Karpas-422 (cell line): ENCODE measurements at regions not wholly inside any gene's neighbourhood (a gene's known extent, or its start where the extent isn't known, plus 50 kb on each side); places are given as distances from the start of the nearest gene placed in this dataset.

Experiments used
- DNase-seq: peaks from one replicate; pipeline ENCODE4 v3.0.0-alpha.2; 2015
- H2AFZ ChIP-seq: fragments of 200-600 bp; sonication (generic); 2 replicates; pipeline ENCODE4 v1.6.1; 2014; ENCODE audit warnings: antibody characterized with exemption, low read length, mixed read lengths
- H3K27ac ChIP-seq: fragments of 200-600 bp; sonication (generic); 2 replicates; pipeline ENCODE4 v1.5.1; 2014; ENCODE audit warnings: mild to moderate bottlenecking, low read length, moderate library complexity
- H3K27me3 ChIP-seq: fragments of 200-600 bp; sonication (generic); 2 replicates; pipeline ENCODE4 v1.6.1; 2014; ENCODE audit warnings: low read length, mixed read lengths
- H3K36me3 ChIP-seq: fragments of 200-600 bp; sonication (generic); 2 replicates; pipeline ENCODE4 v1.6.1; 2014; ENCODE audit warnings: low read length, mixed read lengths; ENCODE audit not compliant: insufficient read depth
- H3K4me1 ChIP-seq: fragments of 200-600 bp; sonication (generic); 2 replicates; pipeline ENCODE4 v1.6.1; 2014; ENCODE audit warnings: mild to moderate bottlenecking, low read length, mixed read lengths
- H3K4me2 ChIP-seq: fragments of 200-600 bp; sonication (generic); 2 replicates; pipeline ENCODE4 v1.6.1; 2014; ENCODE audit warnings: low read length, low read depth, mild to moderate bottlenecking; ENCODE audit not compliant: poor library complexity, severe bottlenecking
- H3K4me3 ChIP-seq: fragments of 200-600 bp; sonication (generic); 2 replicates; pipeline ENCODE4 v1.5.1; 2014; ENCODE audit warnings: mild to moderate bottlenecking, antibody characterized with exemption, low read length, mixed read lengths
- H3K79me2 ChIP-seq: fragments of 200-600 bp; sonication (generic); 2 replicates; pipeline ENCODE4 v1.6.1; 2014; ENCODE audit warnings: mild to moderate bottlenecking, low read length, mixed read lengths
- H3K9ac ChIP-seq: fragments of 200-600 bp; sonication (generic); 2 replicates; pipeline ENCODE4 v1.6.0; 2014; ENCODE audit warnings: low read length
- H3K9me2 ChIP-seq: fragments of 200-600 bp; sonication (generic), shearing (Covaris generic); replicated peaks from 2 replicates; pipeline ENCODE4 v1.6.0; 2014; ENCODE audit warnings: mild to moderate bottlenecking, low read length, moderate library complexity; ENCODE audit not compliant: insufficient read depth
- H3K9me3 ChIP-seq: fragments of 300-700, 200-600 bp; sonication (generic); 2 replicates; pipeline ENCODE4 v1.6.1; 2014; ENCODE audit warnings: low read length, mixed read lengths
- H4K20me1 ChIP-seq: fragments of 200-600 bp; sonication (generic); 2 replicates; pipeline ENCODE4 v1.6.1; 2014; ENCODE audit warnings: mild to moderate bottlenecking, antibody characterized with exemption, low read length, low read depth; ENCODE audit not compliant: insufficient read depth

DNA sequence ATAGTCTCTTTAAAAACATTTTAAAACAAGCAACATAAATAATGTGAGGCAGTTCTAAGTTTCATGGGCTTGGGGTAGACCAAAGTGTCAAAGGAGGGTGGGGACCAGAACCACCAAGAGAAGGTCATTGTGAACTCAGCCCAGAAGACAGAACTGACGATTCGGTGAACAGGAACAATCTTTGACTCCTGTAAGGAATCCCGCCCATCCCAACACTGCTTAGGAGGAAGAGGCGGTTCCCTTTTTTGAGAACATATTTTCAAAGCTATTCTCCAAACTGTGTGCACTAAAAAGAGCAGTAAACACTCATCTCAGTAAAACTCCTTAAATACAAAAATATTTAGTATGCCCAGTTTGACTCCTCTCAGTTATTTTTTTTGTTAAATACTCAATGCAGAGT, 176.5 kb upstream of the TLE4 start:
- Histone ChIP-seq H3K27ac (no peak overlapping the region), H3K4me3 (no peak overlapping the region), H3K9ac (no peak overlapping the region), H4K20me1 (no peaks in the 10 kb centered on the region), H2AFZ (no peak overlapping the region), H3K9me3 (no peaks in the 10 kb centered on the region), H3K27me3 (no peaks in the 10 kb centered on the region), H3K4me2 (no peak overlapping the region), H3K36me3 (no peaks in the 10 kb centered on the region), H3K79me2 (no peaks in the 10 kb centered on the region), H3K4me1 (no peaks in the 10 kb centered on the region), H3K9me2 (peaks cover 4% of the 10 kb centered on the region; the same call in 1 of the 2 replicates)
- no peak for DNase-seq

DNA sequence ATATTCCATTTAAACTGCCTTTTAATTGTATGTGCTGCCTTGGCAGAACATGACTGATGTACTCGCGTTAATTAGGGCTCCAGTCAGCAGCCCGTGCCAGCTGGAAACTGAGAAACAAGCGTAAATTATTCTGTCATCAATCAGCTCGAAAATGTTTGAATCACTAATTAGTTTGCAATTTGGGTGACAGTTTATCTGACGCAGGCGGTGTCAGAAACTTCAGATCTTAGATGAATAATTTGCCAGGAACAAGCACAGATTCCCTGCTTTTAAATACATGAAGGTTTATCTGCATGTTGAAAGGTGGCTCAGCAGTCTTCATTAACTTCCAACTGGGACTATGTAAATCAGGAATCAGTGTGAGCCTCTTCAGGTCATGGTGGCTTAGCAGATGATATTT, 176.0 kb upstream of the TLE4 start:
- Histone ChIP-seq H3K4me1 (no peaks in the 10 kb centered on the region), H3K27ac (no peak overlapping the region), H2AFZ (no peak overlapping the region), H3K36me3 (no peaks in the 10 kb centered on the region), H3K79me2 (no peaks in the 10 kb centered on the region), H3K9ac (no peak overlapping the region), H3K27me3 (no peaks in the 10 kb centered on the region), H3K4me3 (no peak overlapping the region), H3K4me2 (no peak overlapping the region), H3K9me2 (peaks cover 4% of the 10 kb centered on the region; the same call in 1 of the 2 replicates), H4K20me1 (no peaks in the 10 kb centered on the region), H3K9me3 (no peaks in the 10 kb centered on the region)
- DNase-seq, result no peak

DNA sequence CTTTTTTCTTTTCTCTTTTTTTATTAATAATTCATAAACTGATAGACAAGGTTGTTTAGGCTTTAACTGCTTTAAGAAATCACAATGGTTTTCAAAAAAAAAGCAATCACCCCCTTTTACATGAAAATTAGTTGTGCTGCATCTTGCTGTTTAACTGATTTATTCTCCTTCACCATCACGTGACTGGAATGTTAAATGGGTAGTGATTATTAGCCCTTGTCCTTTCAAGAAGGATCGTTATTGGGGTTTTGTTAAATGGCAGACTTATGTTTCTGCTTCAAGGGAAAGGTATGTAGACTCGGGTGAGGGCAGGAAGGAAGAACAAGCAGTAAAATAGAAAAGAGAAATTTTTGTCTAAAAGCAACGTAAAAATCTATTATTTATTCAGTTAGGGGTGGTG, 175.6 kb upstream of the TLE4 start:
- Histone ChIP-seq H3K9ac (no peak overlapping the region), H3K27ac (no peak overlapping the region), H3K9me3 (no peaks in the 10 kb centered on the region), H2AFZ (no peak overlapping the region), H3K4me3 (no peak overlapping the region), H3K27me3 (no peaks in the 10 kb centered on the region), H4K20me1 (no peaks in the 10 kb centered on the region), H3K36me3 (no peaks in the 10 kb centered on the region), H3K4me2 (no peak overlapping the region), H3K4me1 (no peaks in the 10 kb centered on the region), H3K79me2 (no peaks in the 10 kb centered on the region), H3K9me2 (peaks cover 4% of the 10 kb centered on the region; the same call in 1 of the 2 replicates)
- no peak for DNase-seq

DNA sequence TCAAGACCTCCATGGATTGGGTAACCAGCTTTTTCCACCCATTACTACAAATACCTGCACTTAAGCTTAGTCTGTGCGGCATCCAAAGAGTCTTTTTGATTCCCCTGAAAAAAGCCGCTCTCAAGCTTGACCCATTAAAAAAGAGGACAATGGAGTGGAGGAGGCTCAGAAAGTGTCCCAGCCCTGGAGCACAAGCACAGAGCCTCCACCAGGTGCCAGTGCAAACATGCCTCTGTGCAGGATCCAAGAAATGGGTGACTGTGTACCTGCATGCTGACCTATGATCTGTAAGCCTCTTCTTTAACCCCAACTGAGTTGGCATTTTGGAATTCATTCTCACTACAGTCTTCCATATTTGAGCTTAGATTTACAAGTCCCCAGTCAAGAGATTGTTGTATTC, 168.3 kb upstream of the TLE4 start:
- Histone ChIP-seq H2AFZ (no peak overlapping the region), H3K4me3 (no peak overlapping the region), H3K4me2 (no peak overlapping the region), H3K9me2 (peaks cover 7% of the 10 kb centered on the region; the same call in 1 of the 2 replicates), H3K27ac (no peak overlapping the region), H3K79me2 (no peaks in the 10 kb centered on the region), H3K36me3 (no peaks in the 10 kb centered on the region), H3K9me3 (no peaks in the 10 kb centered on the region), H4K20me1 (no peaks in the 10 kb centered on the region), H3K9ac (no peak overlapping the region), H3K4me1 (no peaks in the 10 kb centered on the region), H3K27me3 (no peaks in the 10 kb centered on the region)
- DNase-seq, result no peak

DNA sequence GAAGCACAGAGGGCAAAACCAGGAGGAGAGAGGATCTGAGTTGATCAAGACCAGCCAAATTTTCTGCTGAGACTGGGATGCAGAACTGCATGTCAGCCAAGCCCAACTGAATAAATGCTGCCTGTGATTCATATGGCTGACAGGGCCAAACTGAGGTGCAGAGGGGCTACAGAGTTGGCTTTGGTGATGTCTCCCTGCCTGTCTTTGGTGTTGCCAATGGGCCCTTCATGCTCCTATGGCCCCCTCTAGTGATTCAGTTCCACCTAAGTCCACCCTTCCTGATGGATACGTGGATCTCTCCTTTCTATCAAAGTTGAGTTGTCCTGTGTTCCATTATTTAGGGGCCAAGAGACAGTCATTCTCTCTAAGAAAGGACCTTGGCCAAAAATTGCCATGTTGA, 163.6 kb upstream of the TLE4 start:
- H3K36me3 ChIP-seq, result no peaks in the 10 kb centered on the region
- 0 out of 2 replicates have a peak, but pooled peaks cover 3% of the 10 kb centered on the region for H3K9me2 ChIP-seq
- no peak overlapping the region for H3K4me2 ChIP-seq
- H3K4me1 ChIP-seq, result no peaks in the 10 kb centered on the region
- no peak overlapping the region for H3K9ac ChIP-seq
- no peak overlapping the region for H3K4me3 ChIP-seq
- H4K20me1 ChIP-seq, result no peaks in the 10 kb centered on the region
- H3K27me3 ChIP-seq, result 0 out of 2 replicates have a peak, but pooled peaks cover 4% of the 10 kb centered on the region
- no peak overlapping the region for H2AFZ ChIP-seq
- H3K79me2 ChIP-seq, result no peaks in the 10 kb centered on the region
- DNase-seq, result no peak
- H3K27ac ChIP-seq, result no peak overlapping the region
- H3K9me3 ChIP-seq, result no peaks in the 10 kb centered on the region

DNA sequence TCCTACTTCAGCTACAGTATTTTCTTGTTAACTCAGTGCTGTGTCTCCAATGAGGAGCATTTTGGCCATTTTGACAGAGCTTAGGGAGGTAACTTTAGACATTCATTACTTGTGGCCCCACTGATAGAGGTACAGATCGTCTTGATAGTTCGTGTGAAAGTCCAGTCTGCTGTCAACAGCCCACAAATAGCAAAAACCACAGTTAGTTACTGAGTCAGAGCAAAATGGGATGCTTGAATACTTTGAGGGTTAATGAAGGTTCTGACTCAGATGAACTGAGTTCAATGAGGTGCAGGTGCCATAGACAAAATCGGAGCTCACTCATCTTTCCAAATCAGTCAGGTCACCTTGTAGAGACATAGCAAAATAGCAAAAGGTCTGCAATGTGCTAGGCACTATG, 163.1 kb upstream of the TLE4 start:
- Histone ChIP-seq H3K79me2 (no peaks in the 10 kb centered on the region), H2AFZ (no peak overlapping the region), H3K4me2 (no peak overlapping the region), H3K4me1 (no peaks in the 10 kb centered on the region), H3K9me2 (0 out of 2 replicates have a peak, but pooled peaks cover 3% of the 10 kb centered on the region), H3K4me3 (no peak overlapping the region), H3K9me3 (no peaks in the 10 kb centered on the region), H3K36me3 (no peaks in the 10 kb centered on the region), H3K9ac (no peak overlapping the region), H4K20me1 (no peaks in the 10 kb centered on the region), H3K27ac (no peak overlapping the region), H3K27me3 (0 out of 2 replicates have a peak, but pooled peaks cover 4% of the 10 kb centered on the region)
- no peak for DNase-seq

DNA sequence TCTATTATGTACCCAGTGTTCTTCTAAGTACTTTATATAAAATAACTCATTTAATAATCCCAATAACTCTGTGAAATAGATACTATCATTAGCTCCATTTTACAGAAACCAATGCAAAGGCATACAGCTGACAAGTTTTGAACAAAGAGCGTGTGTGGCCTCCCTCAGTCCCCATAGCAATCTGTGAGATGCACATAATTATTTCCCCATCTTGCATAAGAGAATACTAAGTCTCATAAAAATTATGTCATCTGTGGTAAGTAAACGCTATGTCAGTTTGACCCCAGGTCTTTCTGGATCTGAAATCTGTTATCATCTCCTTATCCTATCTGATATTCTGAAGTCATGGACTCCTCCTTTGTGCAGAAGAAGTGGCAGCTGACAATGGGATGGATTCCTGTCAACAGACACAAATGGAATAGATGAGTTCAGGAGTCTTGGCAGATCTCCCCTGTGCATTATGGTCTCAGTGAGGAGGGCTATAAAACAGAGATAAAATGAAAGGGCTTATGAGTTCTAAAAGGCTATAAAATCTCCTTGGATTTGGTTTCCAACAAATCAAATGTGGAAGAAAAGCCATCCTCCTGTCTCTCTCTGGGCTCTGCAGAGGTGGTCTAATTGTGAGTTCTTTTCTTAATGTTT, 162.5 kb upstream of the TLE4 start:
- no peak overlapping the region for H3K9ac ChIP-seq
- no peak overlapping the region for H3K4me3 ChIP-seq
- H3K4me1 ChIP-seq, result no peaks in the 10 kb centered on the region

DNA sequence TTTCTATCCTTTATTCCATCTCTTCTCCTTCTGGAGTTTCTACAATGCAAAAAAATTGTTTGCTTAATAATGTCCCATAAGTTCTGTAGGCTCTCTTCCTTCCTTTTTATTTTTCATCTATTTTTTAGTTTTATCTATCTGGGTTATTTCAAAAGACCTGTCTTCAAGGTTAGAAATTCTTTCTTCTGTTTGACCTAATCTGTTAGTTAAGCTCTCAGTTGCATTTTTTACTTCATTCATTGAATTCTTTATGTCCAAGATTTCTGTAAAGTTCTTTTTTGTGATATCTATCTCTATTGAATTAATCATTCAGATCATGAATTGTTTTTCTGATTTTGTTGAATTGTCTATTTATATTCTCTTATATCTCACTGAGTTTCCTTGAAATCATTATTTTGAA, 145.9 kb upstream of the TLE4 start:
- Histone ChIP-seq H3K4me3 (no peak overlapping the region), H3K9ac (no peak overlapping the region), H2AFZ (no peak overlapping the region), H3K9me2 (no peaks in the 10 kb centered on the region), H3K4me1 (no peaks in the 10 kb centered on the region), H3K27ac (no peak overlapping the region), H3K27me3 (peaks cover 3% of the 10 kb centered on the region; the same call in 1 of the 2 replicates), H3K36me3 (no peaks in the 10 kb centered on the region), H3K4me2 (no peak overlapping the region), H3K79me2 (no peaks in the 10 kb centered on the region), H3K9me3 (peaks cover 12% of the 10 kb centered on the region), H4K20me1 (no peaks in the 10 kb centered on the region)
- peak; percentile 40 for DNase-seq

More for the DNA sequence above, 162.5 kb upstream of the TLE4 start:
- H3K9me2 ChIP-seq, result 0 out of 2 replicates have a peak, but pooled peaks cover 3% of the 10 kb centered on the region
- H3K9me3 ChIP-seq, result no peaks in the 10 kb centered on the region
- no peaks in the 10 kb centered on the region for H4K20me1 ChIP-seq
- no peaks in the 10 kb centered on the region for H3K79me2 ChIP-seq
- no peak for DNase-seq
- H3K27me3 ChIP-seq, result 0 out of 2 replicates have a peak, but pooled peaks cover 4% of the 10 kb centered on the region
- H2AFZ ChIP-seq, result no peak overlapping the region
- no peak overlapping the region for H3K4me2 ChIP-seq
- H3K36me3 ChIP-seq, result no peaks in the 10 kb centered on the region
- no peak overlapping the region for H3K27ac ChIP-seq
